SK-N-SH treated with all-trans-retinoic acid at 6 μM for 48 hours (cell line): ENCODE measurements at regions not wholly inside any gene's neighbourhood (a gene's known extent, or its start where the extent isn't known, plus 50 kb on each side); places are given as distances from the start of the nearest gene placed in this dataset.
A peak's percentile ranks its signal among the peaks of the same experiment; 100 is the strongest.

Experiments used
- ATAC-seq: fragments of 200-7000 bp; cut with Tn5 transposase; 3 replicates; pipeline ENCODE4 v1.9.1; 2020; ENCODE audit warnings: mild to moderate bottlenecking, moderate library complexity
- ARNTL ChIP-seq: fragments of 450-650 bp; formaldehyde crosslinking; IDR thresholded peaks from 2 replicates; pipeline ENCODE4 v1.5.0; 2020; ENCODE audit warnings: low read depth, mild to moderate bottlenecking, moderate library complexity, borderline replicate concordance
- BACH2 ChIP-seq: fragments of 250-450 bp; sonication (Bioruptor Pico); IDR thresholded peaks from 2 replicates; pipeline ENCODE4 v1.9.0; 2021; ENCODE audit warnings: mild to moderate bottlenecking, borderline replicate concordance
- CREB5 ChIP-seq: fragments of 250-450 bp; sonication (Bioruptor Pico); IDR thresholded peaks from 2 replicates; pipeline ENCODE4 v1.5.1; 2020; ENCODE audit warnings: low read depth, mild to moderate bottlenecking, moderate library complexity
- CSDC2 ChIP-seq: fragments of 250-450 bp; sonication (Bioruptor Pico); IDR thresholded peaks from 2 replicates; pipeline ENCODE4 v1.5.0; 2020; ENCODE audit warnings: mild to moderate bottlenecking, moderate library complexity
- ESRRG ChIP-seq: fragments of 250-450 bp; sonication (Bioruptor Pico); IDR thresholded peaks from 2 replicates; pipeline ENCODE4 v1.6.1; 2021; ENCODE audit warnings: mild to moderate bottlenecking
- GLIS3 ChIP-seq: fragments of 250-450 bp; sonication (Bioruptor Pico); IDR thresholded peaks from 2 replicates; pipeline ENCODE4 v1.5.0; 2020; ENCODE audit warnings: mild to moderate bottlenecking, moderate library complexity
- ISL1 ChIP-seq: fragments of 250-450 bp; sonication (Bioruptor Pico); IDR thresholded peaks from 2 replicates; pipeline ENCODE4 v2.1.2; 2022; ENCODE audit warnings: mild to moderate bottlenecking, moderate library complexity
- OSR1 ChIP-seq: fragments of 250-450 bp; sonication (Bioruptor Pico); IDR thresholded peaks from 2 replicates; pipeline ENCODE4 v1.8.0; 2022; ENCODE audit warnings: moderate library complexity, mild to moderate bottlenecking, inconsistent platforms
- PATZ1 ChIP-seq: fragments of 250-450 bp; sonication (Bioruptor Pico); IDR thresholded peaks from 2 replicates; pipeline ENCODE4 v1.8.0; 2020; ENCODE audit warnings: mild to moderate bottlenecking, moderate library complexity, borderline replicate concordance
- POU6F1 ChIP-seq: fragments of 250-450 bp; sonication (Bioruptor Pico); IDR thresholded peaks from 2 replicates; pipeline ENCODE4 v1.8.0; 2021; ENCODE audit warnings: low read depth, mild to moderate bottlenecking, moderate library complexity, borderline replicate concordance
- PPARA ChIP-seq: fragments of 250-450 bp; sonication (Bioruptor Pico); IDR thresholded peaks from 2 replicates; pipeline ENCODE4 v1.5.0; 2020; ENCODE audit warnings: mild to moderate bottlenecking, borderline replicate concordance
- RARB ChIP-seq: fragments of 250-450 bp; sonication (Bioruptor Pico); IDR thresholded peaks from 2 replicates; pipeline ENCODE4 v1.8.0; 2021; ENCODE audit warnings: mild to moderate bottlenecking, moderate library complexity
- SNAI2 ChIP-seq: fragments of 250-450 bp; sonication (Bioruptor Pico); IDR thresholded peaks from 2 replicates; pipeline ENCODE4 v1.5.0; 2020; ENCODE audit warnings: mild to moderate bottlenecking, moderate library complexity
- TCF4 ChIP-seq: fragments of 250-450 bp; sonication (Bioruptor Pico); IDR thresholded peaks from 2 replicates; pipeline ENCODE4 v1.8.0; 2021; ENCODE audit warnings: mild to moderate bottlenecking, moderate library complexity, borderline replicate concordance
- TOX ChIP-seq: fragments of 250-450 bp; sonication (Bioruptor Pico); IDR thresholded peaks from 2 replicates; pipeline ENCODE4 v1.8.0; 2021; ENCODE audit warnings: mild to moderate bottlenecking, moderate library complexity, borderline replicate concordance
- TSHZ2 ChIP-seq: fragments of 250-450 bp; sonication (Bioruptor Pico); IDR thresholded peaks from 2 replicates; pipeline ENCODE4 v1.5.0; 2020; ENCODE audit warnings: mild to moderate bottlenecking, moderate library complexity
- ZC3H10 ChIP-seq: fragments of 250-450 bp; sonication (Bioruptor Pico); IDR thresholded peaks from 2 replicates; pipeline ENCODE4 v1.5.1; 2021; ENCODE audit warnings: mild to moderate bottlenecking, moderate library complexity
- ZFP3 ChIP-seq: fragments of 250-450 bp; sonication (Bioruptor Pico); IDR thresholded peaks from 2 replicates; pipeline ENCODE4 v1.5.0; 2020; ENCODE audit warnings: mild to moderate bottlenecking, moderate library complexity
- ZFP30 ChIP-seq: fragments of 450-650 bp; formaldehyde crosslinking; IDR thresholded peaks from 2 replicates; pipeline ENCODE4 v1.5.0; 2022; ENCODE audit warnings: mild to moderate bottlenecking, moderate library complexity
- ZNF565 ChIP-seq: fragments of 450-650 bp; formaldehyde crosslinking; conservative IDR thresholded peaks from 2 replicates; pipeline ENCODE4 v1.5.0; 2020; ENCODE audit warnings: low read depth, mild to moderate bottlenecking, moderate library complexity
- ZNF70 ChIP-seq: fragments of 450-650 bp; formaldehyde crosslinking; IDR thresholded peaks from 2 replicates; pipeline ENCODE4 v1.5.0; 2020; ENCODE audit warnings: mild to moderate bottlenecking, moderate library complexity
- ZNF8 ChIP-seq: fragments of 450-650 bp; formaldehyde crosslinking; IDR thresholded peaks from 2 replicates; pipeline ENCODE4 v1.5.0; 2020; ENCODE audit warnings: mild to moderate bottlenecking, moderate library complexity

GRCh38 chr10:128209862-128210214 is 83.6 kb upstream of the MKI67 start:
- TF ChIP-seq SNAI2 (CRISPR knock-in tag) (no peak), BACH2 (CRISPR knock-in tag) (no peak), PPARA (no peak), TOX (CRISPR knock-in tag) (no peak), OSR1 (CRISPR knock-in tag) (no peak), GLIS3 (CRISPR knock-in tag) (no peak), PATZ1 (CRISPR knock-in tag) (no peak), CREB5 (CRISPR knock-in tag) (no peak), ZC3H10 (CRISPR knock-in tag) (no peak), ISL1 (no peak), ZFP3 (no peak), ZNF8 (no peak), ESRRG (CRISPR knock-in tag) (no peak), ZNF70 (no peak), ZNF565 (CRISPR knock-in tag) (no peak), TCF4 (CRISPR knock-in tag) (no peak), CSDC2 (CRISPR knock-in tag) (no peak), TSHZ2 (no peak), ZFP30 (CRISPR knock-in tag) (no peak)
- no peak for ATAC-seq

GRCh38 chr10:128210215-128211063 is 84.2 kb upstream of the MKI67 start:
- TF ChIP-seq ISL1 (no peak), CREB5 (CRISPR knock-in tag) (no peak), TOX (CRISPR knock-in tag) (no peak), ZNF70 (no peak), RARB (CRISPR knock-in tag) (no peak), ARNTL (CRISPR knock-in tag) (no peak), ESRRG (CRISPR knock-in tag) (no peak), POU6F1 (no peak), GLIS3 (CRISPR knock-in tag) (no peak), PPARA (no peak)

GRCh38 chr10:128211064-128211504 is 84.9 kb upstream of the MKI67 start:
- no peak for TF ChIP-seq TOX (CRISPR knock-in tag)
- TF ChIP-seq CREB5 (CRISPR knock-in tag), result no peak
- ATAC-seq, result no peak

More at GRCh38 chr10:128210215-128211063, 84.2 kb upstream of the MKI67 start:
- peak; percentile 73 for ATAC-seq
